Peyer's patch (tissue), 4 donors: ENCODE measurements at regions not wholly inside any gene's neighbourhood (a gene's known extent, or its start where the extent isn't known, plus 50 kb on each side); places are given as distances from the start of the nearest gene placed in this dataset.

Experiments used
- DNase-seq, 3 donors: peaks; one replicate each; pipeline ENCODE4 v3.0.0-alpha.2; 2017 to 2019
- H3K27ac ChIP-seq, 4 donors: fragments of 200-600 bp; sonication (generic); one replicate each; pipeline ENCODE4 v1.5.1; 2016 to 2019
- H3K27me3 ChIP-seq, 2 donors: fragments of 200-600 bp; sonication (generic); one replicate each; pipeline ENCODE4 v1.5.1; 2019
- H3K36me3 ChIP-seq, 3 donors: fragments of 200-600 bp; sonication (generic); one replicate each; pipeline ENCODE4 v1.5.1; 2016 to 2019
- H3K4me1 ChIP-seq, 4 donors: fragments of 200-600 bp; sonication (generic); one replicate each; pipeline ENCODE4 v1.5.1; 2016 to 2019
- H3K4me3 ChIP-seq, 4 donors: fragments of 200-600 bp; sonication (generic); 1 replicate in 3 of 4; 2 replicates in 1 of 4; pipeline ENCODE4 v1.5.1; 2016 to 2019; ENCODE audit warnings: mild to moderate bottlenecking in 1 of 4
- H3K9me3 ChIP-seq, 4 donors: fragments of 200-600 bp; sonication (generic); one replicate each; pipeline ENCODE4 v1.5.1; 2016 to 2019; ENCODE audit warnings: mild to moderate bottlenecking in 1 of 4
- POLR2A ChIP-seq, 2 donors: fragments of 450-650 bp; IDR thresholded peaks; one replicate each; pipeline ENCODE4 v1.5.1; 2017; ENCODE audit warnings: antibody characterized with exemption in 2 of 2, mild to moderate bottlenecking in 2 of 2, moderate library complexity in 2 of 2
- TF ChIP-seq, protein P1 (sequence below), 6 experiments: fragments of 450-650 bp in 4 of 6; fragments of 200-600 bp in 2 of 6; sonication (generic) in 1 of 6; IDR thresholded peaks; one replicate each; pipeline ENCODE4 v1.5.1; 2017 to 2019; ENCODE audit warnings: antibody characterized with exemption in 6 of 6, mild to moderate bottlenecking in 3 of 6, moderate library complexity in 1 of 6

DNA sequence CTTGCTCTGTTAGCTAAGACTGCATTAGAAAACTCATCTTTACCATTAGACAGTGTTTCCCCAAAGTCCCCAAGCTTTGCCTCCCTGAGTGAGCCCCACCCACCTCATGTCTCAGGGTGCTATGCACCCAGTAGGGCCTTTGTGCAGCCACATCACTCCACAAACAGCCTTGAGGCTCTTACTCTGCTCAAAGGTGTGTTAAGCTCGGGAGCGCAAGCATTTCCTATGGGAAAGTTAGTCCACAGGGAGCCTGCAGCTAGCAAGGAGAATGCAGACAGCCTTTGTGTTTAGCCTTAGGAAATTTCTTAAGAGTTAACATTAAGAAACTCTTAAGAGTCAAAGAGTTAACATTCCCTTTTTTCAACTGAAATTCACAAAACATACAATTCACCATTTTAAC is 278.8 kb downstream of the AJAP1 start:
- TF ChIP-seq, protein P1, sequence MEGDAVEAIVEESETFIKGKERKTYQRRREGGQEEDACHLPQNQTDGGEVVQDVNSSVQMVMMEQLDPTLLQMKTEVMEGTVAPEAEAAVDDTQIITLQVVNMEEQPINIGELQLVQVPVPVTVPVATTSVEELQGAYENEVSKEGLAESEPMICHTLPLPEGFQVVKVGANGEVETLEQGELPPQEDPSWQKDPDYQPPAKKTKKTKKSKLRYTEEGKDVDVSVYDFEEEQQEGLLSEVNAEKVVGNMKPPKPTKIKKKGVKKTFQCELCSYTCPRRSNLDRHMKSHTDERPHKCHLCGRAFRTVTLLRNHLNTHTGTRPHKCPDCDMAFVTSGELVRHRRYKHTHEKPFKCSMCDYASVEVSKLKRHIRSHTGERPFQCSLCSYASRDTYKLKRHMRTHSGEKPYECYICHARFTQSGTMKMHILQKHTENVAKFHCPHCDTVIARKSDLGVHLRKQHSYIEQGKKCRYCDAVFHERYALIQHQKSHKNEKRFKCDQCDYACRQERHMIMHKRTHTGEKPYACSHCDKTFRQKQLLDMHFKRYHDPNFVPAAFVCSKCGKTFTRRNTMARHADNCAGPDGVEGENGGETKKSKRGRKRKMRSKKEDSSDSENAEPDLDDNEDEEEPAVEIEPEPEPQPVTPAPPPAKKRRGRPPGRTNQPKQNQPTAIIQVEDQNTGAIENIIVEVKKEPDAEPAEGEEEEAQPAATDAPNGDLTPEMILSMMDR (IDR thresholded peaks at IDR 0.05): no peak
- H3K36me3 ChIP-seq: no peaks in the 10 kb centered on the region
- no peaks in the 10 kb centered on the region for H3K9me3 ChIP-seq
- H3K27me3 ChIP-seq: no peaks in the 10 kb centered on the region
- H3K4me3 ChIP-seq: no peak overlapping the region
- H3K4me1 ChIP-seq: no peaks in the 10 kb centered on the region
- no peak for DNase-seq
- no peak overlapping the region for H3K27ac ChIP-seq

DNA sequence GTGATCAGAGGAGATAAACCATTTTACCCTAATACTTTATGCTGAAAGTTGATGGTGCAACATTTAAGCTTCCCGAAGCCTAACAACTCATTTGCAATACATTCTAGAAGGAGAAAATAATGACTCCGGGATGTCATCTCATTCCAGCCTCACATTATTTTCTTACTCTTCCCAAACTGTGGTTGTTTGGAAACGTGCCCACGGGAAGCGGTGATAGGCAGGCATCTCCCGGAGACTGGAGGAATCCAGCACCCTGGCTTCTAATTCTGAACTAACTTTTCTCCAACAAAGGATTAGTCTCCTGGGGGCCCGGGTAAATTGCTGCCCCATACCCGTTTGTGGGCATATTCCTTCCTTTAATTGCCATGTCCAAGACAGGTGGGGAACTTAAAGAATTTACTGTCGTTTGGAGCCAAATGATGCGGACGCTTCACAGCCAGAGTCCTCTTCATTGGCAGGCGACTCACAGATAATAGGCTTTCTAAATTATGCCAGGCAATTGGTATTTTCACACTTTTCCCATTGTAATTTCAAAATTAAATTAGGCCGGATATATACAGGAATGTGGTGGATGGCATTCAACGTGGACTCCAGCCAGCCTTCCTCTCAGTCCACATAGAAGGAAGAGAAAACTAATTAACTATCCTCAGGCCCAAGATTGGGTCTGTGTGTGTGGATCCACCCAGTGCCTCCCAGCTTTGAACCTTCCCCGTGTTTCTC is 278.1 kb downstream of the AJAP1 start:
- Histone ChIP-seq H3K9me3 (no peaks in the 10 kb centered on the region), H3K27ac (no peak overlapping the region), H3K4me1 (no peaks in the 10 kb centered on the region), H3K27me3 (no peaks in the 10 kb centered on the region), H3K36me3 (no peaks in the 10 kb centered on the region), H3K4me3 (no peak overlapping the region)
- TF ChIP-seq POLR2A (IDR thresholded peaks at IDR 0.05): no peak
- TF ChIP-seq, protein P1 (IDR thresholded peaks at IDR 0.05): no peak
- no peak for DNase-seq

DNA sequence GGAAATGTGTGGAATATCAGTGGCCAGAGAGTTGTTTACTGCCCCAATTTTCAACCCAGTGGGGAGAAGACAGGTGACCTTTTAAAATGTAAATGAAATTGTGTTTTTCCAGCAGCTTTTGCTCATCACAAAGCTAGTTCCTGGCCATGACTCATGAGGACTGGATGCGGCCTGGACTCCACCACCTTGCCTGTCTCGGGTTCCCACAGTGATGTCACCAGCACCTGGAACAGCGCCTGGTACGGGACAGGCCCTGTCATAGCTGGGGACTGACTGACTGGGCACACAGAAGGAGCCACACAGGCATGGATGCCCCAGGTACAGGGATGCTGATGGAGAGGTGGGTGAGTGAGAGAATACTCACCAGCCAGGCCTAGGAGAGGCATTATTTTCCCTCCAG is 277.1 kb downstream of the AJAP1 start:
- no peaks in the 10 kb centered on the region for H3K4me1 ChIP-seq
- H3K9me3 ChIP-seq: no peaks in the 10 kb centered on the region
- no peaks in the 10 kb centered on the region for H3K36me3 ChIP-seq
- H3K27ac ChIP-seq: no peak overlapping the region
- H3K27me3 ChIP-seq: no peaks in the 10 kb centered on the region
- H3K4me3 ChIP-seq: no peak overlapping the region
- no peak for DNase-seq
- TF ChIP-seq, protein P1 (IDR thresholded peaks at IDR 0.05): no peak
- TF ChIP-seq POLR2A (IDR thresholded peaks at IDR 0.05): no peak

DNA sequence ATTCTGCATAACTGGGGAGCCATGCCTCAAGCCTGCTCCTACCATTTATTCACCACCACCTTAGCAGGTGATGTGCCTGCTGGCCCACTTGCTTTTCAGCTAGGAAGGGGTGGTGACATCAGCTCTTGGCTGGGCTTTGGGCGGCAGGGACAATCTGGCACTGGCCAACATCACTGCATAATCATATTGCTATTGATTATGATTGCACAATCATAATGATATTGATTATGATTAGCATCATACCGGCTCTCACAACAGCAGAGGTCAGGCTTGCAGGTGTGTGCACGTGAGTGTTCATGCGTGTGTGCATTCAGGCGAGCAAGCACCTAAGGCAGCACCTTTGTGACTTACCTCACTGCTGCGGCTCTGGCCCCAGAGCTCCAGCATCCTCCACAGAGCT is 273.8 kb downstream of the AJAP1 start:
- Histone ChIP-seq H3K4me1 (no peaks in the 10 kb centered on the region), H3K27ac (no peak overlapping the region), H3K4me3 (no peak overlapping the region), H3K36me3 (no peaks in the 10 kb centered on the region), H3K9me3 (no peaks in the 10 kb centered on the region), H3K27me3 (no peaks in the 10 kb centered on the region)
- DNase-seq: no peak
- TF ChIP-seq POLR2A (IDR thresholded peaks at IDR 0.05): no peak
- TF ChIP-seq, protein P1 (IDR thresholded peaks at IDR 0.05): no peak

DNA sequence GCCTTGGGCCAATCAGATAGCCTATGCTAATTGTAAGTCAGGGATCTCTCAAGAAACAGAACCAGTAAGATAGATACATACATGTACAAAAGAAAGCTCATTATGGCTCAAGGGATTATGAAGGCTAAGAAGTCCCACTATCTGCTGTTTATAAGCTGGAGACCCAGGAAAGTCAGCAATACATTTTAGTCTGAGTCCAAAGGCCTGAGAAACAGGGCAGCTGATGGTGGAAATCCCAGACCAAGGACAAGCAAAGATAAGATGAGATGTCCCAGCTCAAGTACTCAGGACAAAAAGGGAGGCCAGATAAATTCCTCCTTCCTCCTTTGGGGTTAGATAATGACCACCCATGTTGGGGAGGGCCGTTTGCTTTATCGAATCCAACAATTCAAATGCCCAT is 269.9 kb downstream of the AJAP1 start:
- Histone ChIP-seq H3K4me1 (no peaks in the 10 kb centered on the region), H3K4me3 (no peak overlapping the region), H3K27ac (no peak overlapping the region), H3K36me3 (no peaks in the 10 kb centered on the region), H3K9me3 (no peaks in the 10 kb centered on the region), H3K27me3 (no peaks in the 10 kb centered on the region)
- TF ChIP-seq, protein P1 (IDR thresholded peaks at IDR 0.05): no peak
- no peak for TF ChIP-seq POLR2A (IDR thresholded peaks at IDR 0.05)
- DNase-seq: no peak

DNA sequence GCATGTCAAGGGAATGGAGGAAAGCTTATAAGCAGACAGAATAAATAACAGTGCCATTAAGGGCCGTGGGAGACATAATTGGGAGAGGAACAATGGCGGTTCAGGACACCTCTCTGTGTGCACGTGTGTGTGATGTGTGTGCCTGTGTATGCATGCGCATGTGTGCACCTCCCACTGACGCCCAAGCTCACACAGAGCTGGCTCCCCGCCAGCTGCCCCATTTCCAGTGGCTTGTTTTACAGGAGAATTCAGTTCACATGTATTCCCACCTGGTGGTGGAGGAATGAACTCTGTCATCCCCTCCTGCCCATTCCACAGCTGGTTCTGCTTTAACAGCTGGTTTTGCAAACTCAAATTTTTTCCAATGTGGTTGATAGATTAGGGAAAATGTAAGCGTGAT is 262.2 kb downstream of the AJAP1 start:
- no peaks in the 10 kb centered on the region for H3K36me3 ChIP-seq
- no peaks in the 10 kb centered on the region for H3K4me1 ChIP-seq
- no peak overlapping the region for H3K4me3 ChIP-seq
- no peak for TF ChIP-seq POLR2A (IDR thresholded peaks at IDR 0.05)
- TF ChIP-seq, protein P1 (IDR thresholded peaks at IDR 0.05): no peak
- H3K27ac ChIP-seq: no peak overlapping the region
- no peak for DNase-seq
- no peaks in the 10 kb centered on the region for H3K9me3 ChIP-seq
- H3K27me3 ChIP-seq: no peaks in the 10 kb centered on the region
